Germinal center (tissue), 1 donor: ENCODE measurements at regions not wholly inside any gene's neighbourhood (a gene's known extent, or its start where the extent isn't known, plus 50 kb on each side); places are given as distances from the start of the nearest gene placed in this dataset.

Experiments
- DNase-seq: peaks from one replicate; pipeline ENCODE4 v3.0.0; 2012; ENCODE audit warnings: mixed read lengths, low spot score

- DNase-seq = no peak
Measured at GRCh38 chr13:83219832-83220231, 662.4 kb downstream of the SLITRK1 start.

- DNase-seq = no peak
Measured at GRCh38 chr13:83216479-83217245, 665.6 kb downstream of the SLITRK1 start.

GRCh38 chr13:83215627-83216026, 666.6 kb downstream of the SLITRK1 start:
- DNase-seq = no peak

- no peak for DNase-seq
Measured at GRCh38 chr13:83214452-83214851, 667.8 kb downstream of the SLITRK1 start.

- DNase-seq = no peak
Measured at GRCh38 chr13:83211301-83211700, 671.0 kb downstream of the SLITRK1 start.

- no peak for DNase-seq
Measured at GRCh38 chr13:83204886-83205285, 677.4 kb downstream of the SLITRK1 start.

GRCh38 chr13:83201506-83201905, 680.8 kb downstream of the SLITRK1 start:
- no peak for DNase-seq

GRCh38 chr13:83197316-83197715, 685.0 kb downstream of the SLITRK1 start:
- no peak for DNase-seq

GRCh38 chr13:83190020-83190419, 692.3 kb downstream of the SLITRK1 start:
- no peak for DNase-seq

GRCh38 chr13:83184819-83185218, 697.5 kb downstream of the SLITRK1 start:
- no peak for DNase-seq

GRCh38 chr13:83184150-83184475, 698.2 kb downstream of the SLITRK1 start:
- no peak for DNase-seq

- DNase-seq = no peak
Measured at GRCh38 chr13:83183439-83184149, 698.7 kb downstream of the SLITRK1 start.

GRCh38 chr13:83182845-83183244, 699.4 kb downstream of the SLITRK1 start:
- no peak for DNase-seq

GRCh38 chr13:83178008-83178407, 704.3 kb downstream of the SLITRK1 start:
- DNase-seq = no peak

- no peak for DNase-seq
Measured at GRCh38 chr13:83168590-83168989, 713.7 kb downstream of the SLITRK1 start.

- no peak for DNase-seq
Measured at GRCh38 chr13:83167203-83167602, 715.1 kb downstream of the SLITRK1 start.

- no peak for DNase-seq
Measured at GRCh38 chr13:83166550-83166949, 715.7 kb downstream of the SLITRK1 start.

- DNase-seq = no peak
Measured at GRCh38 chr13:83162493-83162892, 719.8 kb downstream of the SLITRK1 start.

GRCh38 chr13:83153848-83154247, 728.4 kb downstream of the SLITRK1 start:
- DNase-seq = no peak

GRCh38 chr13:83151308-83151660, 731.0 kb downstream of the SLITRK1 start:
- no peak for DNase-seq

GRCh38 chr13:83150616-83151307, 731.5 kb downstream of the SLITRK1 start:
- no peak for DNase-seq

GRCh38 chr13:83136660-83137059, 745.6 kb downstream of the SLITRK1 start:
- no peak for DNase-seq

- no peak for DNase-seq
Measured at GRCh38 chr13:83125791-83126190, 756.5 kb downstream of the SLITRK1 start.
